B cell (primary cell): ENCODE measurements at regions not wholly inside any gene's neighbourhood (a gene's known extent, or its start where the extent isn't known, plus 50 kb on each side); places are given as distances from the start of the nearest gene placed in this dataset.

Experiments used
- ATAC-seq: fragments of 200-7000 bp; cut with Tn5 transposase; one replicate; pipeline ENCODE4 v1.10.0; 2021; ENCODE audit warnings: low read depth, mild to moderate bottlenecking, moderate number of reproducible peaks, moderate library complexity
- CTCF ChIA-PET: fragments of 350-600 bp; sonication (Branson Sonifier 250); formaldehyde crosslinking; loops from one replicate; lab custom pipeline; 2021; ENCODE audit warnings: antibody characterized with exemption, inconsistent platforms; lab: Charles Lee
- POLR2A ChIA-PET: fragments of 350-600 bp; sonication (Branson Sonifier 250); formaldehyde crosslinking; loops from one replicate; lab custom pipeline; 2021; ENCODE audit warnings: antibody characterized with exemption; lab: Charles Lee
- DNase-seq: peaks from one replicate; pipeline ENCODE4 v3.0.0; 2013
- H2AFZ ChIP-seq: 2 replicates; pipeline ENCODE4 v1.6.1; 2012; ENCODE audit warnings: mild to moderate bottlenecking, low read depth, low read length; ENCODE audit not compliant: insufficient read depth, poor library complexity, severe bottlenecking
- H3K27ac ChIP-seq, 2 donors: 1 replicate in 1 of 2; 2 replicates in 1 of 2; pipeline ENCODE4 v1.5.1; 2012 to 2013; ENCODE audit warnings: low read length in 2 of 2, mild to moderate bottlenecking in 2 of 2, moderate library complexity in 1 of 2
- H3K27me3 ChIP-seq, 4 experiments: fragments of 200-600 bp in 1 of 4; sonication (generic) in 1 of 4; replicated peaks in 1 of 4; 1 replicate in 2 of 4; 2 replicates in 2 of 4; pipeline versions ENCODE4 v1.6.1 to v1.7.0; 2013 to 2016; ENCODE audit warnings: low read length in 3 of 4, mild to moderate bottlenecking in 2 of 4, mixed read lengths in 1 of 4, moderate library complexity in 1 of 4; ENCODE audit not compliant: insufficient read depth in 4 of 4, control insufficient read depth in 3 of 4; ENCODE audit errors: control extremely low read depth in 1 of 4
- H3K36me3 ChIP-seq, 2 experiments: replicated peaks in 1 of 2; 1 replicate in 1 of 2; 2 replicates in 1 of 2; pipeline versions ENCODE4 v1.6.1 to v1.7.1; 2013; ENCODE audit warnings: low read length in 1 of 2; ENCODE audit not compliant: insufficient read depth in 2 of 2, control insufficient read depth in 1 of 2; ENCODE audit errors: control extremely low read depth in 1 of 2, extremely low read depth in 1 of 2
- H3K4me1 ChIP-seq, 2 donors: fragments of 200-600 bp in 1 of 2; sonication (generic) in 1 of 2; 1 replicate in 1 of 2; 2 replicates in 1 of 2; pipeline versions ENCODE4 v1.5.1 to v1.6.1; 2013 to 2017; ENCODE audit warnings: low read length in 2 of 2; ENCODE audit not compliant: control insufficient read depth in 2 of 2, insufficient read depth in 2 of 2
- H3K4me2 ChIP-seq: replicated peaks from 2 replicates; pipeline ENCODE3; 2012; ENCODE audit warnings: mild to moderate bottlenecking, low read depth, low read length; ENCODE audit not compliant: poor library complexity, severe bottlenecking
- H3K4me3 ChIP-seq, 5 experiments: fragments of 200-600 bp in 1 of 5; sonication (generic) in 1 of 5; 1 replicate in 3 of 5; 2 replicates in 2 of 5; pipeline versions ENCODE4 v1.5.1 to v1.7.0; 2011 to 2016; ENCODE audit warnings: low read length in 4 of 5, mild to moderate bottlenecking in 4 of 5, low read depth in 2 of 5, control low read depth in 1 of 5, moderate library complexity in 1 of 5; ENCODE audit not compliant: insufficient read depth in 1 of 5; ENCODE audit errors: control extremely low read depth in 1 of 5, extremely low read depth in 1 of 5
- H3K79me2 ChIP-seq: fragments of 200-600 bp; sonication (generic); one replicate; pipeline ENCODE4 v1.6.0; 2016; ENCODE audit warnings: low read length; ENCODE audit not compliant: control insufficient read depth, insufficient read depth
- H3K9ac ChIP-seq: fragments of 200-600 bp; sonication (generic); 2 replicates; pipeline ENCODE4 v1.6.1; 2017; ENCODE audit warnings: mild to moderate bottlenecking, low read length, moderate library complexity
- H3K9me3 ChIP-seq, 3 donors: one replicate each; pipeline versions ENCODE4 v1.6.1 to v1.7.1; 2013; ENCODE audit warnings: low read length in 2 of 3; ENCODE audit not compliant: control insufficient read depth in 2 of 3, insufficient read depth in 1 of 3; ENCODE audit errors: control extremely low read depth in 1 of 3
- H4K20me1 ChIP-seq: 2 replicates; pipeline ENCODE4 v1.6.0; 2012; ENCODE audit warnings: mild to moderate bottlenecking, low read length; ENCODE audit not compliant: insufficient read depth, control insufficient read depth, poor library complexity, severe bottlenecking
- H3K27ac Mint-ChIP-seq: one replicate; pipeline ENCODE4 v1.8.0; 2021; ENCODE audit warnings: mixed read lengths
- H3K27me3 Mint-ChIP-seq: one replicate; pipeline ENCODE4 v1.8.0; 2021; ENCODE audit warnings: mixed read lengths
- H3K4me1 Mint-ChIP-seq: one replicate; pipeline ENCODE4 v1.8.0; 2021; ENCODE audit warnings: mixed read lengths
- H3K4me3 Mint-ChIP-seq: one replicate; pipeline ENCODE4 v1.8.0; 2021; ENCODE audit warnings: mixed read lengths
- H3K9me3 Mint-ChIP-seq: one replicate; pipeline ENCODE4 v1.8.0; 2022; ENCODE audit warnings: mixed read lengths; ENCODE audit not compliant: insufficient read depth
- EZH2 ChIP-seq: IDR thresholded peaks from 2 replicates; pipeline ENCODE4 v1.6.1; 2012; ENCODE audit warnings: borderline replicate concordance, low read depth, mild to moderate bottlenecking, moderate library complexity, low read length; ENCODE audit not compliant: insufficient read depth, poor library complexity, severe bottlenecking
- WGBS: methylation state at CpG from one replicate; pipeline ENCODE4 v1.1.5; 2013; ENCODE audit warnings: missing lambda C conversion rate; ENCODE audit not compliant: insufficient coverage; 5-methylcytosine and 5-hydroxymethylcytosine counted together
- intact Hi-C: fragments of 100-400 bp; cut with micrococcal nuclease; formaldehyde crosslinking; loops from one replicate; pipeline ENCODE4 v1.10.0; 2022
- TF ChIP-seq, protein P1 (sequence below): fragments of 200-600 bp; IDR thresholded peaks from one replicate; pipeline ENCODE4 v1.8.0; 2022; ENCODE audit warnings: antibody characterized with exemption, mild to moderate bottlenecking

DNA sequence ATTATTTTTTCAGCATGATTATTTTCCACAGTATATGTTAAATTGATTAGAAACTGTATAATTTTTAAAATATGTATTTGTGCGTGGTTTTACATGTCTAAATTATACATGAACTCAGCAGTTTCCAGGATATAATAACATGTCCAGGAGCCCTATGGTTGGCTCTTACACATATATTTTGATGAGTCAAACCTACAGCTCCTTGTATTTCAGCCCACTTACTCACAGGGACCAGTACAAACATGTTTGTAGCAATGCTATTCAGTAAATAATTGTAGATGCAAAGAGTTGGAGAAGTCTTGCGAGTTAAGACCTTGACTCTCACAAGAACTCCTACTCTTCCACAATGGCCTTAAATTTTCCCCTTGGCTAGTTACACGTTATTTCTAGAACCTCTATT is 107.2 kb upstream of the SASH1 start:
- no peaks in the 10 kb centered on the region for H3K9me3 ChIP-seq
- H3K36me3 ChIP-seq, result no peaks in the 10 kb centered on the region
- no peak overlapping the region for H2AFZ ChIP-seq
- TF ChIP-seq, protein P1, sequence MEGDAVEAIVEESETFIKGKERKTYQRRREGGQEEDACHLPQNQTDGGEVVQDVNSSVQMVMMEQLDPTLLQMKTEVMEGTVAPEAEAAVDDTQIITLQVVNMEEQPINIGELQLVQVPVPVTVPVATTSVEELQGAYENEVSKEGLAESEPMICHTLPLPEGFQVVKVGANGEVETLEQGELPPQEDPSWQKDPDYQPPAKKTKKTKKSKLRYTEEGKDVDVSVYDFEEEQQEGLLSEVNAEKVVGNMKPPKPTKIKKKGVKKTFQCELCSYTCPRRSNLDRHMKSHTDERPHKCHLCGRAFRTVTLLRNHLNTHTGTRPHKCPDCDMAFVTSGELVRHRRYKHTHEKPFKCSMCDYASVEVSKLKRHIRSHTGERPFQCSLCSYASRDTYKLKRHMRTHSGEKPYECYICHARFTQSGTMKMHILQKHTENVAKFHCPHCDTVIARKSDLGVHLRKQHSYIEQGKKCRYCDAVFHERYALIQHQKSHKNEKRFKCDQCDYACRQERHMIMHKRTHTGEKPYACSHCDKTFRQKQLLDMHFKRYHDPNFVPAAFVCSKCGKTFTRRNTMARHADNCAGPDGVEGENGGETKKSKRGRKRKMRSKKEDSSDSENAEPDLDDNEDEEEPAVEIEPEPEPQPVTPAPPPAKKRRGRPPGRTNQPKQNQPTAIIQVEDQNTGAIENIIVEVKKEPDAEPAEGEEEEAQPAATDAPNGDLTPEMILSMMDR, result no peak
- no peak for TF ChIP-seq EZH2
- Mint-ChIP-seq H3K9me3 (no peaks in the 10 kb centered on the region), H3K4me3 (no peak overlapping the region), H3K27me3 (peaks cover 28% of the 10 kb centered on the region), H3K4me1 (no peaks in the 10 kb centered on the region), H3K27ac (no peak overlapping the region)
- no peaks in the 10 kb centered on the region for H4K20me1 ChIP-seq
- WGBS, result no CpG with 5 or more reads among the region's 3 CpGs
- H3K4me3 ChIP-seq, result no peak overlapping the region
- H3K4me1 ChIP-seq, result no peaks in the 10 kb centered on the region
- no peak overlapping the region for H3K27ac ChIP-seq
- H3K4me2 ChIP-seq, result no peak overlapping the region
- H3K79me2 ChIP-seq, result no peaks in the 10 kb centered on the region
- intact Hi-C loops, result no loop called here
- peaks cover 0 to 5% (median 0%) of the 10 kb centered on the region in 4 experiments for H3K27me3 ChIP-seq
- no peak overlapping the region for H3K9ac ChIP-seq
- DNase-seq, result no peak
- POLR2A ChIA-PET, result no interaction called here
- ATAC-seq, result no peak
- CTCF ChIA-PET, result no interaction called here

DNA sequence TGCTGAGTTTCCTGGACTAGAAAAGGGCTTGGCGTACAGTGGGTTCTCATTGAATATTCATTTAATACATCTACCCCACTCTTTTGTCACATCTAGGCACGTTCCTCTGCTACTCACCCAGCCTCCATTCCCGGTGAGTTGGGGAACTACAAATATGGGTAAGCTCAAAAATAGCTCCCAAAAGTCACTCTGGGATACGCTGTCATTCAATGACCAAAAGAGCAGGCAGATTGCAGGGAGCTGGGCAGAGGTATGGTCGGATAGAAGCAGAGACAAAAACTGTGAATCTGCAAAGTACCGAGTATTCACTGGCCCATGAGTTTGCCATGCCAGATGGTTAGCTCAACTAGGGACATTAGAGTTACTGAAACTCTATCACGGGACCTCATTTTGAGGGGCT is 103.9 kb upstream of the SASH1 start:
- H2AFZ ChIP-seq, result no peak overlapping the region
- WGBS, result 82% methylated on average over 5 of the region's 7 CpGs
- ChIA-PET POLR2A (no interaction called here), CTCF (no interaction called here)
- no peaks in the 10 kb centered on the region for H3K9me3 Mint-ChIP-seq
- no peak overlapping the region for H3K4me3 Mint-ChIP-seq
- DNase-seq (no peak), ATAC-seq (no peak)
- no peaks in the 10 kb centered on the region for H3K36me3 ChIP-seq
- intact Hi-C loops, result no loop called here
- H3K79me2 ChIP-seq, result no peaks in the 10 kb centered on the region
- TF ChIP-seq EZH2, result no peak
- TF ChIP-seq, protein P1, result no peak
- H3K4me2 ChIP-seq, result no peak overlapping the region
- no peaks in the 10 kb centered on the region for H4K20me1 ChIP-seq
- no peaks in the 10 kb centered on the region for H3K4me1 ChIP-seq
- H3K9me3 ChIP-seq, result no peaks in the 10 kb centered on the region
- H3K27me3 Mint-ChIP-seq, result peaks cover 41% of the 10 kb centered on the region
- no peaks in the 10 kb centered on the region for H3K4me1 Mint-ChIP-seq
- H3K27ac Mint-ChIP-seq, result no peak overlapping the region
- H3K4me3 ChIP-seq, result no peak overlapping the region
- no peak overlapping the region for H3K27ac ChIP-seq
- H3K27me3 ChIP-seq, result peaks cover 0 to 5% (median 0%) of the 10 kb centered on the region in 4 experiments
- H3K9ac ChIP-seq, result no peak overlapping the region
